Retinal pigment epithelial cell (primary cell): ENCODE measurements at regions not wholly inside any gene's neighbourhood (a gene's known extent, or its start where the extent isn't known, plus 50 kb on each side); places are given as distances from the start of the nearest gene placed in this dataset.

Source experiments
- DNase-seq: peaks from one replicate; pipeline ENCODE4 v3.0.0-alpha.2; 2010; ENCODE audit warnings: low read depth
- H3K4me3 ChIP-seq: 2 replicates; pipeline ENCODE4 v1.5.1; 2011; ENCODE audit warnings: mild to moderate bottlenecking, low read length, control low read depth, moderate library complexity
- TF ChIP-seq, protein P1 (sequence below): conservative IDR thresholded peaks from 2 replicates; pipeline ENCODE4 v1.5.1; 2011; ENCODE audit warnings: low read depth, low read length, control low read depth, inconsistent platforms

DNA sequence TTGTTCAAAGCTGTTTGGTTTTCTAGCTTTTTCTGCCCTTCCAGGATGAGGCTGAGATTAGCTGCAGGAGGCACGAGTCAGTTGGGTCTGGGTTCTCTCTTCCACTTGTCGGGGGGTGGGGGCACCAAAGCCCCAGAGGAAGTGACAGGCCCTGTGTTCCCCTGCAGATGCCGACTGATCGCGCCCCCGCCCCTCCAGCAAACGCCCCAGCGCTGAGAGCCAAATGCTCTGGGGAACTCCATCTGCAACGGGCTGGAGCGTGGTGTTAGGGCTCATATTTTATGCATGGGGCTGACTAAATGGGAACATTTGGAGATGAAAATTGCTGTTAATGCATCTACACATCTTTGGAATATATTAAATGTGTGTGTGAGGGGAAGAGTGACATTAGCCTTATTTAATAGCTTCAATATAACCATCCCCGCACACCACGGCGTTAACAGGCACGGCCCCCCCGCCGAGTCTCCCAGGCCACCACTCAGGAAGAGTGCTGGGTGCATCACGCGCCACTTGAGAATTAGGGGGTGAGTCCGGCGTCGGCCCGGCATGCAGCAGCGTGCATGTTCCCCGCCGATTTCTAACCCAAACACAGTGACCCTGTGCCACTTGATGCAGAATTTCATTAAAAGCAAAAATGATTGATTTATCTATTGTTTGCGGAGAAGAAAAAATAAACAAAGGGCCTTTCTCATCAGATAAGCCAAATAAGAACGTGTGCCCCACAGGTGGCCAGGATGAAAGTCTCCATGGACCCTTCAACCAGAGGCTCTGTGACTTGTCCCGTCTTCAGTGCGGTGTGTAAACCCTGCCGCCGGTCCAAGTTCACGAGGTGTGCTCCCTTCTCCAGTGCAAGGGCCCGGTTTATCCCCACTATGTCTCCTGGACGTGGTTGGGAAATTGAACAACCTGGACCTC lies 165.0 kb upstream of the RTL1 start:
- H3K4me3 ChIP-seq, result no peak overlapping the region
- TF ChIP-seq, protein P1, sequence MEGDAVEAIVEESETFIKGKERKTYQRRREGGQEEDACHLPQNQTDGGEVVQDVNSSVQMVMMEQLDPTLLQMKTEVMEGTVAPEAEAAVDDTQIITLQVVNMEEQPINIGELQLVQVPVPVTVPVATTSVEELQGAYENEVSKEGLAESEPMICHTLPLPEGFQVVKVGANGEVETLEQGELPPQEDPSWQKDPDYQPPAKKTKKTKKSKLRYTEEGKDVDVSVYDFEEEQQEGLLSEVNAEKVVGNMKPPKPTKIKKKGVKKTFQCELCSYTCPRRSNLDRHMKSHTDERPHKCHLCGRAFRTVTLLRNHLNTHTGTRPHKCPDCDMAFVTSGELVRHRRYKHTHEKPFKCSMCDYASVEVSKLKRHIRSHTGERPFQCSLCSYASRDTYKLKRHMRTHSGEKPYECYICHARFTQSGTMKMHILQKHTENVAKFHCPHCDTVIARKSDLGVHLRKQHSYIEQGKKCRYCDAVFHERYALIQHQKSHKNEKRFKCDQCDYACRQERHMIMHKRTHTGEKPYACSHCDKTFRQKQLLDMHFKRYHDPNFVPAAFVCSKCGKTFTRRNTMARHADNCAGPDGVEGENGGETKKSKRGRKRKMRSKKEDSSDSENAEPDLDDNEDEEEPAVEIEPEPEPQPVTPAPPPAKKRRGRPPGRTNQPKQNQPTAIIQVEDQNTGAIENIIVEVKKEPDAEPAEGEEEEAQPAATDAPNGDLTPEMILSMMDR, result no peak
- DNase-seq, result no peak

GRCh38 chr14:101069228-101069549 lies 165.7 kb upstream of the RTL1 start:
- TF ChIP-seq, protein P1, result no peak
- DNase-seq, result no peak
- H3K4me3 ChIP-seq, result no peak overlapping the region

- no peak for DNase-seq
These were observed 166.3 kb upstream of the RTL1 start for GRCh38 chr14:101069666-101070362.

GRCh38 chr14:101070540-101071492 lies 167.3 kb upstream of the RTL1 start:
- DNase-seq, result no peak
- TF ChIP-seq, protein P1, result no peak
- no peak overlapping the region for H3K4me3 ChIP-seq

More at GRCh38 chr14:101069666-101070362, 166.3 kb upstream of the RTL1 start:
- H3K4me3 ChIP-seq, result no peak overlapping the region
- TF ChIP-seq, protein P1, result no peak

GRCh38 chr14:101071493-101071906 lies 168.0 kb upstream of the RTL1 start:
- no peak overlapping the region for H3K4me3 ChIP-seq
- DNase-seq, result no peak
- TF ChIP-seq, protein P1, result no peak

DNA sequence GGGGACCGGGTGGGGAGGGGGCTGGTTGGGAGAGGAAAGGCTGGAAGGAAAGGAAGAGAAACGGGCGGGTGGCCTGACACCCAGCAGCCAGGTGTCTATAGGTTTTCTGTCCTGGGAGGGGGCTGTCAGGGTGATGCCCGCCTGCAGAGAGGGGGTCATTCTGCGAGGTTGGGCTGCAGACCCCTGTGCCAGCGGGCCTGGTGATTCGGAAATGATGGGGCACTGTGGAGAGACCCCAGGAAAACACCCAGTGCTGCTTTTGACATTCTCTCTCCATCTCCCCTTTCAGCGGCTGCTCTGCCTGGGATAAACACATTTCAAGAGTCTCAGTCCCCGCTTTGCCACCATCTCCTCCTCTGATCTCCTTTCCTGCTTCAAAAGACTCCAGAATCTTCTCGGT lies 168.5 kb upstream of the RTL1 start:
- TF ChIP-seq, protein P1, result no peak
- DNase-seq, result no peak
- no peak overlapping the region for H3K4me3 ChIP-seq
